H1 (cell line): ENCODE measurements at regions not wholly inside any gene's neighbourhood (a gene's known extent, or its start where the extent isn't known, plus 50 kb on each side); places are given as distances from the start of the nearest gene placed in this dataset.

Experiments used
- ASH2L ChIP-seq: fragments of 200-600, 300-600 bp; sonication (generic); IDR thresholded peaks from one replicate; pipeline ENCODE4 v1.7.1; 2017; ENCODE audit warnings: low read length
- BACH1 ChIP-seq: IDR thresholded peaks from 2 replicates; pipeline ENCODE4 v1.6.1; 2012; ENCODE audit warnings: low read length, improper control_type of control experiment
- PHF8 ChIP-seq: fragments of 200-600 bp; sonication (generic); conservative IDR thresholded peaks from 2 replicates; pipeline ENCODE4 v1.7.1; 2012; ENCODE audit warnings: low read depth, mild to moderate bottlenecking, inconsistent platforms, low read length, moderate library complexity
- POLR2A ChIP-seq, 2 experiments: IDR thresholded peaks; 1 replicate in 1 of 2; 2 replicates in 1 of 2; pipeline ENCODE4 v1.6.1; 2011; ENCODE audit warnings: low read depth in 2 of 2, low read length in 2 of 2, mild to moderate bottlenecking in 2 of 2; ENCODE audit errors: control extremely low read depth in 1 of 2
- POLR2AphosphoS5 ChIP-seq: IDR thresholded peaks from 2 replicates; pipeline ENCODE4 v1.6.1; 2011; ENCODE audit warnings: low read depth, low read length
- RBBP5 ChIP-seq: IDR thresholded peaks from 2 replicates; pipeline ENCODE4 v1.7.1; 2012; ENCODE audit warnings: low read depth, mild to moderate bottlenecking, inconsistent platforms, low read length, moderate library complexity, borderline replicate concordance
- SIRT6 ChIP-seq: IDR thresholded peaks from one replicate; pipeline ENCODE4 v1.7.1; 2012; ENCODE audit warnings: low read length, inconsistent platforms
- SRF ChIP-seq: IDR thresholded peaks from 2 replicates; pipeline ENCODE4 v1.6.1; 2011; ENCODE audit warnings: mild to moderate bottlenecking, low read depth, low read length, moderate library complexity
- YY1 ChIP-seq: IDR thresholded peaks from 2 replicates; pipeline ENCODE4 v1.6.1; 2011; ENCODE audit warnings: low read depth, mild to moderate bottlenecking, low read length
- ZNF274 ChIP-seq: IDR thresholded peaks from 2 replicates; pipeline ENCODE4 v1.7.0; 2012; ENCODE audit warnings: low read length, borderline replicate concordance; ENCODE audit errors: extremely low read depth
- TF ChIP-seq, protein P1 (sequence below): IDR thresholded peaks from 2 replicates; pipeline ENCODE4 v1.6.1; 2012; ENCODE audit warnings: low read length, inconsistent platforms
- TF ChIP-seq, protein P2 (sequence below): fragments of 300-600 bp; sonication (generic); IDR thresholded peaks from 2 replicates; pipeline ENCODE4 v1.7.1; 2012; ENCODE audit warnings: low read length, moderate library complexity, mild to moderate bottlenecking, inconsistent platforms; ENCODE audit not compliant: insufficient replicate concordance

DNA sequence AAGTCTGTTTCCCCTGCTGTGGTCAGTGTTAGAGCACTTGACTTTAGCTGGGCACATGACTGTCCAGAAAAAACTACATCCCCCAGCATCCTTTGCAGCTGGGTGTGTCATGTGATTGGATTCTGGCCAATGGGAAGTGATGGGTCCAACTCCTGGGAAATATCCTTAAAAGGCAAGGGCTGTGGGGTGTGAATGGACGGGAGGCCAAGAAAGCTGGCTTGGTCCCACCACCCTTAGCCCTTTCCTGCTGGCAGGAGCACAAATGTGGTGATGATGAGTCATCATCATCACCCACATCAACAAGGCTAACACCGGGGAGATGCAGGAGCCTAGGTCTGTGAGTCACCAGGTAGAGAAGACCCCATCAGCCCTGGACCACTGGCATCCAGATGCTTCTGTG is 341.7 kb downstream of the C16orf95 start (continued):
- TF ChIP-seq BACH1, result no peak
- no peak for TF ChIP-seq PHF8
- TF ChIP-seq SRF, result peak; percentile 97
- no peak for TF ChIP-seq SIRT6
- TF ChIP-seq, protein P1, sequence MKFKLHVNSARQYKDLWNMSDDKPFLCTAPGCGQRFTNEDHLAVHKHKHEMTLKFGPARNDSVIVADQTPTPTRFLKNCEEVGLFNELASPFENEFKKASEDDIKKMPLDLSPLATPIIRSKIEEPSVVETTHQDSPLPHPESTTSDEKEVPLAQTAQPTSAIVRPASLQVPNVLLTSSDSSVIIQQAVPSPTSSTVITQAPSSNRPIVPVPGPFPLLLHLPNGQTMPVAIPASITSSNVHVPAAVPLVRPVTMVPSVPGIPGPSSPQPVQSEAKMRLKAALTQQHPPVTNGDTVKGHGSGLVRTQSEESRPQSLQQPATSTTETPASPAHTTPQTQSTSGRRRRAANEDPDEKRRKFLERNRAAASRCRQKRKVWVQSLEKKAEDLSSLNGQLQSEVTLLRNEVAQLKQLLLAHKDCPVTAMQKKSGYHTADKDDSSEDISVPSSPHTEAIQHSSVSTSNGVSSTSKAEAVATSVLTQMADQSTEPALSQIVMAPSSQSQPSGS, result no peak
- TF ChIP-seq ASH2L, result no peak
- no peak for TF ChIP-seq POLR2A (IDR thresholded peaks at IDR 0.05; ENCODE audit: control extremely low read depth in 1 of 2, low read depth in 2 of 2, low read length in 2 of 2)
- no peak for TF ChIP-seq YY1
- TF ChIP-seq RBBP5, result no peak
- TF ChIP-seq, protein P2, sequence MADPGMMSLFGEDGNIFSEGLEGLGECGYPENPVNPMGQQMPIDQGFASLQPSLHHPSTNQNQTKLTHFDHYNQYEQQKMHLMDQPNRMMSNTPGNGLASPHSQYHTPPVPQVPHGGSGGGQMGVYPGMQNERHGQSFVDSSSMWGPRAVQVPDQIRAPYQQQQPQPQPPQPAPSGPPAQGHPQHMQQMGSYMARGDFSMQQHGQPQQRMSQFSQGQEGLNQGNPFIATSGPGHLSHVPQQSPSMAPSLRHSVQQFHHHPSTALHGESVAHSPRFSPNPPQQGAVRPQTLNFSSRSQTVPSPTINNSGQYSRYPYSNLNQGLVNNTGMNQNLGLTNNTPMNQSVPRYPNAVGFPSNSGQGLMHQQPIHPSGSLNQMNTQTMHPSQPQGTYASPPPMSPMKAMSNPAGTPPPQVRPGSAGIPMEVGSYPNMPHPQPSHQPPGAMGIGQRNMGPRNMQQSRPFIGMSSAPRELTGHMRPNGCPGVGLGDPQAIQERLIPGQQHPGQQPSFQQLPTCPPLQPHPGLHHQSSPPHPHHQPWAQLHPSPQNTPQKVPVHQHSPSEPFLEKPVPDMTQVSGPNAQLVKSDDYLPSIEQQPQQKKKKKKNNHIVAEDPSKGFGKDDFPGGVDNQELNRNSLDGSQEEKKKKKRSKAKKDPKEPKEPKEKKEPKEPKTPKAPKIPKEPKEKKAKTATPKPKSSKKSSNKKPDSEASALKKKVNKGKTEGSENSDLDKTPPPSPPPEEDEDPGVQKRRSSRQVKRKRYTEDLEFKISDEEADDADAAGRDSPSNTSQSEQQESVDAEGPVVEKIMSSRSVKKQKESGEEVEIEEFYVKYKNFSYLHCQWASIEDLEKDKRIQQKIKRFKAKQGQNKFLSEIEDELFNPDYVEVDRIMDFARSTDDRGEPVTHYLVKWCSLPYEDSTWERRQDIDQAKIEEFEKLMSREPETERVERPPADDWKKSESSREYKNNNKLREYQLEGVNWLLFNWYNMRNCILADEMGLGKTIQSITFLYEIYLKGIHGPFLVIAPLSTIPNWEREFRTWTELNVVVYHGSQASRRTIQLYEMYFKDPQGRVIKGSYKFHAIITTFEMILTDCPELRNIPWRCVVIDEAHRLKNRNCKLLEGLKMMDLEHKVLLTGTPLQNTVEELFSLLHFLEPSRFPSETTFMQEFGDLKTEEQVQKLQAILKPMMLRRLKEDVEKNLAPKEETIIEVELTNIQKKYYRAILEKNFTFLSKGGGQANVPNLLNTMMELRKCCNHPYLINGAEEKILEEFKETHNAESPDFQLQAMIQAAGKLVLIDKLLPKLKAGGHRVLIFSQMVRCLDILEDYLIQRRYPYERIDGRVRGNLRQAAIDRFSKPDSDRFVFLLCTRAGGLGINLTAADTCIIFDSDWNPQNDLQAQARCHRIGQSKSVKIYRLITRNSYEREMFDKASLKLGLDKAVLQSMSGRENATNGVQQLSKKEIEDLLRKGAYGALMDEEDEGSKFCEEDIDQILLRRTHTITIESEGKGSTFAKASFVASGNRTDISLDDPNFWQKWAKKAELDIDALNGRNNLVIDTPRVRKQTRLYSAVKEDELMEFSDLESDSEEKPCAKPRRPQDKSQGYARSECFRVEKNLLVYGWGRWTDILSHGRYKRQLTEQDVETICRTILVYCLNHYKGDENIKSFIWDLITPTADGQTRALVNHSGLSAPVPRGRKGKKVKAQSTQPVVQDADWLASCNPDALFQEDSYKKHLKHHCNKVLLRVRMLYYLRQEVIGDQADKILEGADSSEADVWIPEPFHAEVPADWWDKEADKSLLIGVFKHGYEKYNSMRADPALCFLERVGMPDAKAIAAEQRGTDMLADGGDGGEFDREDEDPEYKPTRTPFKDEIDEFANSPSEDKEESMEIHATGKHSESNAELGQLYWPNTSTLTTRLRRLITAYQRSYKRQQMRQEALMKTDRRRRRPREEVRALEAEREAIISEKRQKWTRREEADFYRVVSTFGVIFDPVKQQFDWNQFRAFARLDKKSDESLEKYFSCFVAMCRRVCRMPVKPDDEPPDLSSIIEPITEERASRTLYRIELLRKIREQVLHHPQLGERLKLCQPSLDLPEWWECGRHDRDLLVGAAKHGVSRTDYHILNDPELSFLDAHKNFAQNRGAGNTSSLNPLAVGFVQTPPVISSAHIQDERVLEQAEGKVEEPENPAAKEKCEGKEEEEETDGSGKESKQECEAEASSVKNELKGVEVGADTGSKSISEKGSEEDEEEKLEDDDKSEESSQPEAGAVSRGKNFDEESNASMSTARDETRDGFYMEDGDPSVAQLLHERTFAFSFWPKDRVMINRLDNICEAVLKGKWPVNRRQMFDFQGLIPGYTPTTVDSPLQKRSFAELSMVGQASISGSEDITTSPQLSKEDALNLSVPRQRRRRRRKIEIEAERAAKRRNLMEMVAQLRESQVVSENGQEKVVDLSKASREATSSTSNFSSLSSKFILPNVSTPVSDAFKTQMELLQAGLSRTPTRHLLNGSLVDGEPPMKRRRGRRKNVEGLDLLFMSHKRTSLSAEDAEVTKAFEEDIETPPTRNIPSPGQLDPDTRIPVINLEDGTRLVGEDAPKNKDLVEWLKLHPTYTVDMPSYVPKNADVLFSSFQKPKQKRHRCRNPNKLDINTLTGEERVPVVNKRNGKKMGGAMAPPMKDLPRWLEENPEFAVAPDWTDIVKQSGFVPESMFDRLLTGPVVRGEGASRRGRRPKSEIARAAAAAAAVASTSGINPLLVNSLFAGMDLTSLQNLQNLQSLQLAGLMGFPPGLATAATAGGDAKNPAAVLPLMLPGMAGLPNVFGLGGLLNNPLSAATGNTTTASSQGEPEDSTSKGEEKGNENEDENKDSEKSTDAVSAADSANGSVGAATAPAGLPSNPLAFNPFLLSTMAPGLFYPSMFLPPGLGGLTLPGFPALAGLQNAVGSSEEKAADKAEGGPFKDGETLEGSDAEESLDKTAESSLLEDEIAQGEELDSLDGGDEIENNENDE, result no peak
- no peak for TF ChIP-seq POLR2AphosphoS5
- TF ChIP-seq ZNF274, result no peak
